HS-5 (cell line): ENCODE measurements at regions not wholly inside any gene's neighbourhood (a gene's known extent, or its start where the extent isn't known, plus 50 kb on each side); places are given as distances from the start of the nearest gene placed in this dataset.
"Not testable (repeated sequence)": the region's sequence is repeated elsewhere in the genome, so short reads cannot be mapped to it uniquely, and the experiment has no call there.

Experiments
- DNase-seq: peaks from one replicate; pipeline ENCODE4 v3.0.0-alpha.2; 2012; ENCODE audit warnings: low read depth

- DNase-seq: no peak
Observed at GRCh38 chr14:45587142-45587541, 334.1 kb upstream of the MIS18BP1 start.

- DNase-seq: no peak
Observed at GRCh38 chr14:45559626-45560025, 306.6 kb upstream of the MIS18BP1 start.

- no peak for DNase-seq
Observed at GRCh38 chr14:45558183-45558582, 305.2 kb upstream of the MIS18BP1 start.

- DNase-seq: no peak
Observed at GRCh38 chr14:45553981-45554380, 301.0 kb upstream of the MIS18BP1 start.

- not testable (repeated sequence) for DNase-seq
Observed at GRCh38 chr14:45551240-45551820, 298.3 kb upstream of the MIS18BP1 start.

- DNase-seq: no peak
Observed at GRCh38 chr14:45531022-45531421, 278.0 kb upstream of the MIS18BP1 start.

- DNase-seq: peak; percentile 35
Observed at GRCh38 chr14:45526715-45527549, 273.9 kb upstream of the MIS18BP1 start.

- DNase-seq: no peak
Observed at GRCh38 chr14:45519766-45520165, 266.8 kb upstream of the MIS18BP1 start.

- no peak for DNase-seq
Observed at GRCh38 chr14:45492876-45493275, 239.9 kb upstream of the MIS18BP1 start.

- DNase-seq: no peak
Observed at GRCh38 chr14:45491914-45492313, 238.9 kb upstream of the MIS18BP1 start.

- DNase-seq: no peak
Observed at GRCh38 chr14:45486599-45486998, 233.6 kb upstream of the MIS18BP1 start.

GRCh38 chr14:45467023-45467422 lies 214.0 kb upstream of the MIS18BP1 start:
- no peak for DNase-seq

GRCh38 chr14:45434221-45434620 lies 181.2 kb upstream of the MIS18BP1 start:
- DNase-seq: no peak

- peak; percentile 41 for DNase-seq
Observed at GRCh38 chr14:45426685-45427282, 173.8 kb upstream of the MIS18BP1 start.

- DNase-seq: no peak
Observed at GRCh38 chr14:45406942-45407341, 153.9 kb upstream of the MIS18BP1 start.

- DNase-seq: no peak
Observed at GRCh38 chr14:45400950-45401640, 148.1 kb upstream of the MIS18BP1 start.

- no peak for DNase-seq
Observed at GRCh38 chr14:45400509-45400908, 147.5 kb upstream of the MIS18BP1 start.

GRCh38 chr14:45381091-45381490 lies 128.1 kb upstream of the MIS18BP1 start:
- DNase-seq: no peak

GRCh38 chr14:45377166-45377565 lies 124.2 kb upstream of the MIS18BP1 start:
- DNase-seq: peak; percentile 46

GRCh38 chr14:45373877-45374276 lies 120.9 kb upstream of the MIS18BP1 start:
- DNase-seq: no peak

- DNase-seq: no peak
Observed at GRCh38 chr14:45364565-45365156, 111.7 kb upstream of the MIS18BP1 start.

GRCh38 chr14:45362505-45362904 lies 109.5 kb upstream of the MIS18BP1 start:
- no peak for DNase-seq
